ENCODE measurements at regions not wholly inside any gene's neighbourhood (a gene's known extent, or its start where the extent isn't known, plus 50 kb on each side); places are given as distances from the start of the nearest gene placed in this dataset.

DNA sequence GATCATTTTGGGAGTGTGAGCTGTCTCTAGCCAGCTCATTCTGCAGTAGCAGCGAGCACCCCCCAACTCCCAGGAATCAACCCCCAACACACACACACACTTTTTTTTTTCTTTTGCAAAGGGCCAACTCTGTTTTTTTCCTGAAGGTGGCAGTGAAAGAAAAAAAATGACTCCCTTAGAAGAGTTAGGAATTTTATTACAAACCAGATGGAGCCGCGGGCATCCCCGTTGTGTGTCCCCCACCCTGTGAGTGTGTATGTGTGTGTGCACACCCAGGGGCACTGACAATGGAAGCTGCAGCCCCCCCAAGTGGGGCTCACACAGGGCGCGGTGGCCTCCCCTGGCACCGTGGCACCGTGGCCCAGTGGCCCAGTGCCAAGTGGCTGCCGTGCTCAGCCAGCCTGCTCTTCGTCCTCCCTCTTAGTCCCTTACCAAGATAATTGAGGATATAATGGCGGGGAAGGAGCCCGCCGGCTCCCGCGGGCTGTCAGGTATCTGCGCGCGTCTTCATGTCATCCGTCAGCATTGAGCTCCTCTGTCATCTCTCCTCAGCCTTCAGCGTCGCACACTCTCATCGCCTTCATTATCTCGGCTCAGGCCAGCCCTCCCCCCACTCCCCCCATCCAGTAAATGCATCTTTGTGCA is 314.1 kb downstream of the ZNF536 start:
- in situ Hi-C loops (cut with MboI; ENCODE audit: low pct_unique_long_range_greater_than_20kb, low sequenced_read_pairs, unreplicated experiment) = loop anchor here (25.0 kb wide), 1 partner anchor 1526 kb away; no protein-coding TSS in a partner anchor
- TF ChIP-seq, protein P1, sequence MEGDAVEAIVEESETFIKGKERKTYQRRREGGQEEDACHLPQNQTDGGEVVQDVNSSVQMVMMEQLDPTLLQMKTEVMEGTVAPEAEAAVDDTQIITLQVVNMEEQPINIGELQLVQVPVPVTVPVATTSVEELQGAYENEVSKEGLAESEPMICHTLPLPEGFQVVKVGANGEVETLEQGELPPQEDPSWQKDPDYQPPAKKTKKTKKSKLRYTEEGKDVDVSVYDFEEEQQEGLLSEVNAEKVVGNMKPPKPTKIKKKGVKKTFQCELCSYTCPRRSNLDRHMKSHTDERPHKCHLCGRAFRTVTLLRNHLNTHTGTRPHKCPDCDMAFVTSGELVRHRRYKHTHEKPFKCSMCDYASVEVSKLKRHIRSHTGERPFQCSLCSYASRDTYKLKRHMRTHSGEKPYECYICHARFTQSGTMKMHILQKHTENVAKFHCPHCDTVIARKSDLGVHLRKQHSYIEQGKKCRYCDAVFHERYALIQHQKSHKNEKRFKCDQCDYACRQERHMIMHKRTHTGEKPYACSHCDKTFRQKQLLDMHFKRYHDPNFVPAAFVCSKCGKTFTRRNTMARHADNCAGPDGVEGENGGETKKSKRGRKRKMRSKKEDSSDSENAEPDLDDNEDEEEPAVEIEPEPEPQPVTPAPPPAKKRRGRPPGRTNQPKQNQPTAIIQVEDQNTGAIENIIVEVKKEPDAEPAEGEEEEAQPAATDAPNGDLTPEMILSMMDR (IDR thresholded peaks at IDR 0.05; ENCODE audit: extremely low read depth, insufficient read depth, missing control alignments) = no peak
- no peak for DNase-seq (ENCODE audit: low spot score)

DNA sequence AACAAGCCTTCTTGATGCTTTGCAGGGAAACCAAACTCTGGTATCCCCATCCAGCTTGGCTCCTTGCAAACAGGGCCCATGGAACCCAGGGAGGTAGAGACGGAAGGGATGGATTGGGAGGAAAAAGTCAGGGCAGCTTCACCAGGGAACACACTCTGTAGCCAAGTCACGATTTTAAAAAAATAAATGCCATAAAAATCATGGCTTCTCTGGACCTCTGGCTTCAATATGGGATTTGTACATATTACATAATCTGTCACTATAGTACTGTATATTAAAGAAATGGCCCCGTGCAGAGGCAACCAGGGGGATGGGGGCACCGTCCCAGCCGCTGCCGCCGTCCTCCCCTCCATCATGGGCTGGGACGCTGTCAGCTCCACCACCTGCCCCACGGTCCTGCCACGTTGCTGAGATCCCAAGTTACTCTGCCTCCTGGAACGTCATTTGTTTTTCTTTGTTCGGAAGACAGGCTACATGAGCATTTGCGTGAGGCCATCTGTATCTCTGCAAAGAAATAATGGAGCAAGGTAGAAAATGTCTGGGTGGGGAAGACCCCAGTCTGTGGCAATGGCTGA is 313.3 kb downstream of the ZNF536 start:
- in situ Hi-C loops (cut with MboI; ENCODE audit: low pct_unique_long_range_greater_than_20kb, low sequenced_read_pairs, unreplicated experiment) = loop anchor here (25.0 kb wide), 1 partner anchor 1527 kb away; no protein-coding TSS in a partner anchor
- no peak for DNase-seq (ENCODE audit: low spot score)
- TF ChIP-seq, protein P1 (IDR thresholded peaks at IDR 0.05; ENCODE audit: extremely low read depth, insufficient read depth, missing control alignments) = no peak

DNA sequence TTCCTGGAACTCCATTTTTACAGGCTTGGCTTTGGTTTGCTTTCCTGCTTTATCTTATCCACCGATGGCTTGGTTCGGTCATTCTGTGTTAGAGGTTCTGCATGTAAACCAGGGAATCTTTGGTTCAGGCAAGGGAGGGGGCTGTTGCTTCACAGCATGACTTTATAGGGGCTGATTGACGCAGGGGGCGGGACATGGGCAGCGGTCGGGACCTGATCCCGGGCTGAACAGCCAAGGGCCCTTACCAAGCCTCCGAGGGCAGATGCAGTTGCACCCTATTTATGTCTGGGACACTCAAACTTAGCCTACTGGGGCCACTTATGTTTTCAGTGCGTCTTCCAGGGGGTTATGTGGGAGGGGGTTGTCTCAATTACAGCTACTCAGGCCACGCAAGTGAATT is 312.4 kb downstream of the ZNF536 start:
- TF ChIP-seq, protein P1 (IDR thresholded peaks at IDR 0.05; ENCODE audit: extremely low read depth, insufficient read depth, missing control alignments) = no peak
- in situ Hi-C loops (cut with MboI; ENCODE audit: low pct_unique_long_range_greater_than_20kb, low sequenced_read_pairs, unreplicated experiment) = loop anchor here (25.0 kb wide), 1 partner anchor 1528 kb away; no protein-coding TSS in a partner anchor
- no peak for DNase-seq (ENCODE audit: low spot score)

DNA sequence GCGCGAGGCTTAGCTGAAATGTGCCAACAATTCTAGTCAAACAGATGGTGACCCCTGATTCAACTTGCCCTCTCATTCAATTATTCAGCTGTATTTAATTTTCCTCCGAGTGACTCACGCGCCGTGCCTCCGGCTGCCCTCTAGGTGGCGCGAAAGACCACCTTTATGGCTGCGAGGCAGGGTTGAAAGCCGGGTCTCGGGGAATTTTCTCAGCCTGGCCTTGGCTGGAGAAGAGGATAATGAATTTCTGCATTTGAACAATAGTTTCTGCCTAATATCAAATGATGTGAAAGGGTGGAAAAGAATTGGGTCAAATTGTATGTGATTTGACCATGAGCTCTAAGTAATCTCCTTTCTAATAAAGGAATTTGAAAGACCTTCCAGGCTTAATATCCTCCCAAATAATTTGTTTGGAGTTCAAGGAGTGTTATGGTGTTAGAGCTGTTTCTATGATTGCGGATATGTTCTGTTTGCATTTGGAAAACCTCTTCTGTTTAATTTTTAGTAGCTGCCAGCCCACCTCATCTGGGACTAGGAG is 310.9 kb downstream of the ZNF536 start:
- in situ Hi-C loops (cut with MboI; ENCODE audit: low pct_unique_long_range_greater_than_20kb, low sequenced_read_pairs, unreplicated experiment) = loop anchor here (25.0 kb wide), 1 partner anchor 1529 kb away; no protein-coding TSS in a partner anchor
- TF ChIP-seq, protein P1 (IDR thresholded peaks at IDR 0.05; ENCODE audit: extremely low read depth, insufficient read depth, missing control alignments) = peak; percentile 92
- DNase-seq (ENCODE audit: low spot score) = peak; percentile 82

DNA sequence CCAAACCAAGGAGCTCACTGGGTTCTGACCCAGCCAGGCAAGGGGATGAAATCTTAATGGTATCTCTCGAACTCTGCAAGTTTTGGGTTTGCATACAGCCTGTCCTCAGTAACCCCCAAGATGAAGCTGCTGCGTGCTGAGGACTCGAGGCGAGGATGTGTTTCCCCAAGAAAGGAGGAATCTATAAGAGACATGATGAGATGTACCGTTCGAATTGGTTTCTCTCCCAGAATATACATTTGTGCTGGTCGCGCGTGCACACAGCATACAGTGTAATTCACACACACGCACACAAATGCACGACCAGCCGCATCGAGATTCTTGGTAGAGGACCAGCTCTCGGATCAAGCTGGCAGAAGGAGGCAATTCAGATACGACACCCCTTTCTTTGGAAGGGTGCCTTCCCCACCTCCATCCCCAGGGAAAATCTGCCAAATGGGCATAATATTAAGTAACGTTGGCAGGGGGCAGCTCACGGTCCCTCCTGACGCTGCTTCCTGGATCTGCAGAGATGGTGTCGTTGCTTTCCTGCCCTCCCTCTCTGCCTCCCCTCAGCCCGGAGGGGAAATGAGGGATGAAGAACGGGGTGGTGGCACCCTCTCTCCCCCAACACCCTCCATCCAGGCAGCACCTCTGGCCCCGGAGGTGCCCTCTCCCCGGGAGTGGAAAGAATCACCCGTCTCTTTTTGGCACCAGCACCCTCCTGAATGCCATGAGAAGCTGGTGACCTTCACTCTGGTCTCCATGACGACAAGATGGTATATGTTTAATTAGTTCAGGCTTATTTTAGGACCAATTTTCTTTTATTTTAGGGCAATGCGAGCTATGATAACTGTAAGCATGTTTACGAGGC is 310.2 kb downstream of the ZNF536 start:
- TF ChIP-seq, protein P1 (IDR thresholded peaks at IDR 0.05; ENCODE audit: extremely low read depth, insufficient read depth, missing control alignments) = no peak
- no peak for DNase-seq (ENCODE audit: low spot score)
- in situ Hi-C loops (cut with MboI; ENCODE audit: low pct_unique_long_range_greater_than_20kb, low sequenced_read_pairs, unreplicated experiment) = loop anchor here (25.0 kb wide), 1 partner anchor 1530 kb away; no protein-coding TSS in a partner anchor
